ENCODE measurements at regions not wholly inside any gene's neighbourhood (a gene's known extent, or its start where the extent isn't known, plus 50 kb on each side); places are given as distances from the start of the nearest gene placed in this dataset.
"Not testable (repeated sequence)": the region's sequence is repeated elsewhere in the genome, so short reads cannot be mapped to it uniquely, and the experiment has no call there.

GRCh38 chr4:81806485-81806884, 334.8 kb upstream of the RASGEF1B start:
- DNase-seq = no peak

GRCh38 chr4:81804849-81805248, 333.1 kb upstream of the RASGEF1B start:
- DNase-seq = no peak

- no peak for DNase-seq
Measured at GRCh38 chr4:81802285-81802846, 330.7 kb upstream of the RASGEF1B start.

GRCh38 chr4:81799371-81799770, 327.7 kb upstream of the RASGEF1B start:
- DNase-seq = no peak

DNA sequence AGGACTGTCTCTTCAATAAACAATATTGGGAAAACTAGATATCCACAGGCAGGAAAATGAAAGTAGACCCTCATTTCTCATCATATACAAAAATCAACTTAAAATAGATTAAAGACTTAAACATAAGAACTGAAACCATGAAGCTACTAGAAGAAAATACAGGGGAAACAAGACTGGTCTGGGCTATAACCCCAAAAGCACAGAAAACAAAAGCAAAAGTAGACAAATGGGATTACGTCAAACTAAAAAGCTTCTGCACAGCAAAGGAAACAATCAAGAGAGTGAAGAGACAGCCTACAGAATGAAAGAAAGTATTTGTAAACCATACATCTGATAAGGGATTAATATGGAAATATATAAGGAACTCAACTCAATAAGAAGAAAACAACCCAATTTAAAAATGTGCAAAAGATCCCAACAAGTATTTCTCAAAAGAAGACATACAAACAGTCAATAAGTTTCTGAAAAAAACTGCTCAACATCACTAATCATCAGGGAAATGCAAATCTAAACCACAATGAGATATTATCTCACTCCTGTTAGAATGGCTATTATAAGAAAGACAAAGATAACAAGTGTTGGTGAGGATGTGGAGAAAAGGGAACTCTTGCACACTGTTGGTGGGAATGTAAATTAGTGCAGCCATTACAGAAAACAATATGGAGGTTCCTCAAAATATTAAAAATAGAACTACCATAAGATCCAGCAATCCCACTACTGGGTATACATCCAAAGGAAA, 325.3 kb upstream of the RASGEF1B start:
- no peak for DNase-seq

DNA sequence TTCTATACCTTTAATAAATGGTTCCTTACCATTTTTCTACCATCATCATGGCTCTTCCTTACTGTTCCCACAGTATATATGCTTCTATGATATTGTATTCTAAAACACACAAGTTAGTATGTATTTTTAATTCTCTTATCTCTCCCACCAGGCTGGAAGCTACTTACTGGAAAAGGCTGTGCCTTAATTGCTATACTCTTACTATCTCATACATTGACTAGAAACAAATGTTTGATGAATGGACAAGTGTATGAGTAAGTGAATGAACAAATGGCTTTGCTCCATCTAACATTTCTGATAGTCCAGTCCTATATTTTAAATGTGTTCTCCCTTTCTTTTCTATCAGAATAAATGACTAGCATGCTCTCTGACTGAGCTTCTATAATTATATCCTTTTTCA, 320.8 kb upstream of the RASGEF1B start:
- no peak for DNase-seq

GRCh38 chr4:81790477-81790876, 318.8 kb upstream of the RASGEF1B start:
- DNase-seq = no peak

- no peak for DNase-seq
Measured at GRCh38 chr4:81789741-81790399, 318.2 kb upstream of the RASGEF1B start.

DNA sequence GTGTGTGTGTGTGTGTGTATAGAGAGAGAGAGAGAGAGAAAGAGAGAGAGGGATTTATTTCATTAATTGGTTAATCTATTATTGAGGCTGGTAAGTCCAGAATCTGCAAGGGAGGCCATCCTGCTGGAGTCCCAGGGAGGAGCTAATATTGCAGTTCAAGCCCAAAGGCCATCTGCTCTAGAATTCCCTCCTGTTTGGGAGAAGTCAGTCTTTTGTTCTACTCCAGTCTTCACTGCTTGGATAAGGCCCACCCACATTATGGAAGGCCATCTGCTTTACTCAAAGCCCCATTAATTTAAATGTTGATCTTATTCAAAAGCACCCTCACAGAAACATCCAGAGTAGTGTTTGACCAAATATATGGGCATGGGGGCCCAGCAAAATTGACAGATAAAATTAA, 317.5 kb upstream of the RASGEF1B start:
- DNase-seq = no peak

GRCh38 chr4:81786766-81787165, 315.1 kb upstream of the RASGEF1B start:
- DNase-seq = no peak

DNA sequence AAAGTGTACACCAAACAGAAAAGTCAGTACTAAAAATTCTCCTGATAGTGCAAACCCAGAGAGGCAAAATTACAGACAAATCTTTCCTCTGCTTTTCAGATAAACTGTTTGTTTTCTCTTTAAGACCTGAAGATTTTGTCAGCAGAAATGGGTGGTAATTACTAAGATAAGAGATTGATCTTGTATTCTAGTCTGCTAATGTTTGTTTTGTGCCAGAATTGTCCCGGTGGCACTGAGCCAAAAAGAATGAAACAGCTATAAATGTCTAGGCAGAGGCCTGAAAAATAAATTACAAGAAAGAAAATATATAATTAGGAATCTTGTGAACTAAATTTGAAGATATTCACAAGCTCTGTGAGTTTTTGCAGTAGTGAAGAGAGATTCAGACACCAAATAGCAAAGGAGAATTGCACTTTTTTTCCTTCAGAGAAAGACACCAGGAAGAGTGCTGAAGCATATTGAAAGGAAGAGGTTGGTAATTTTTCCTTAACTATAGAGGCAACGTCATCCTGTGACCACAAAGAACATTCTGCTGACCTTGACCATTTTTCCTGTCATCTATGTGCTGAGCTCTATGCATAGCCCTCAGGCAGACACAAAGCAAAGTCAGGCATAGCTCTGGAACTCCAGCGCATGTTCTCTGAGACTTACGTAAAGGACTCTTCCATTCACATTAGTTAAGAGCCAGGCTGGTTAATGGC, 314.5 kb upstream of the RASGEF1B start:
- DNase-seq = no peak

- no peak for DNase-seq
Measured at GRCh38 chr4:81785338-81785737, 313.6 kb upstream of the RASGEF1B start.

DNA sequence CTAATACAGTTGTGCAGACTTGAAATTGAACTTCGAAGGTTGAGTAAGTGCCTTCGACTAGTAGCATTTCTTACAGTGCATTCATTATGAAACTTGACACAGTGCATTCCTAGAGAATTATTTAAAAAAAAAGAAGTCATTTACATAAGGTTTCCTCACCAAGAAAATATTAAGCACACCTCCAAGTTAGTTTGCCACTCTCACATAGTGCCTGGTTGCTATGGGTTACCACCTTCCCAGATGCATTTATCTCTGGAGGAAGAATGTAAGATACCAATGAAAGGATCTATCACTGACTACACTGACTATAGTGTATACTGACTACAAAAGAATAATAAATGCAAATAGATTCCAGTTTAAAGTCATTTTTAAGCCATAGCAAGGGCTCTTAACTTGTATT, 311.9 kb upstream of the RASGEF1B start:
- DNase-seq = no peak

- no peak for DNase-seq
Measured at GRCh38 chr4:81781799-81782198, 310.1 kb upstream of the RASGEF1B start.

- not testable (repeated sequence) for DNase-seq
Measured at GRCh38 chr4:81777718-81778117, 306.0 kb upstream of the RASGEF1B start.

DNA sequence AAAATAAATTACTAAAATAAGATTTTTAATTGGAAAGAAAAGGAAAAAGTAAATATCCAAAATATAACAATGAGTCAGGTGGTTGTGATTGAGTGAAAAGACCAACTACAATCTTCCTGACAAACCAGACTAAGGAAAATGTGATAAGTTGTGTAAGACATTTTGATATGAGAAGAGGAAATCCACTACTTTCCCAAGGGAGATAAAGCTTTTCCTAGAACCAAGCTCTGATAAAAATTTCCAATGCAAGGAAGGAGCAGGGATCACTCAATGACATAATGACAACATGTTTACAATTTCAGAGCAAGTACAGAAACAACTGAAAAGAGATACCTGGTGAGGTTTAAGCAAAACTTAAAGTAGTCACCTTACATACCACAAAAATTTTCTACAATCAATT, 305.1 kb upstream of the RASGEF1B start:
- no peak for DNase-seq

DNA sequence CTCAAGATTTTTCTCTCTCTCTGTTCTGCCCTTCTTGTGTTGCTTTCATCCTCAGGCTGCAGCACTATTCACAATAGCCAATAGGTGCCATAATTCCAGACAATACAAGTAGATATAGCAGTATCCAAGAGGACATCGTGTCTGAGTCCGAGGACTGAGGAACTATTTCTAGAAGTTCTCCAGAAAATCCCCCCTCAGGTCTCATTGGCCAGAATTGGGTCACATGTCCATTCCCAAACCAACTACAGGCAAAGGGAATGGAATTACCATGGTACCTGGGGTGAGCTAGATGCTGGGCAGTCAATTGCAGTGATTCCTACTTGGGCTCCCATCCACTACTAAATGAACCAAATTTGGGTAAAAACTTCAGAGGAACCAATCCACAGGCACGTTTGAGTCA, 301.9 kb upstream of the RASGEF1B start:
- DNase-seq = no peak

DNA sequence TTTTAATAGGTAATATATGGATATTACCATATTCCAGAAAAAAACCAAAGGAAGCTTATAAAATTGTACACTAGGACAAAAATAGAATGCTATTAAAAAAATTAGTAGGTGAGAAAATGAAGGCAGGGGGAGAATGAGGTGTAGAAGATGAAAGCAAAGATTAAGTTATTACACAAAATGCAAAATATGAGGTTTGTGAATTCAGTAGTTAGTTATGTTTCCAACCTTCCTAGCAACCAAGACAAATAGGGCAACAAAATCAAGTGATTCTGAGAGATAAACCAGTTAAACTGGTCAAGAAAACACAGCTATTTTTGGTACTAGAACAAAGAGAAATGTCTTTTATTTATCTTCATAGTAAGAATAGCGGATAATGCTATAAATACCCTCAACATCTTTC, 300.0 kb upstream of the RASGEF1B start:
- DNase-seq = no peak

- DNase-seq = no peak
Measured at GRCh38 chr4:81769244-81769643, 297.5 kb upstream of the RASGEF1B start.

DNA sequence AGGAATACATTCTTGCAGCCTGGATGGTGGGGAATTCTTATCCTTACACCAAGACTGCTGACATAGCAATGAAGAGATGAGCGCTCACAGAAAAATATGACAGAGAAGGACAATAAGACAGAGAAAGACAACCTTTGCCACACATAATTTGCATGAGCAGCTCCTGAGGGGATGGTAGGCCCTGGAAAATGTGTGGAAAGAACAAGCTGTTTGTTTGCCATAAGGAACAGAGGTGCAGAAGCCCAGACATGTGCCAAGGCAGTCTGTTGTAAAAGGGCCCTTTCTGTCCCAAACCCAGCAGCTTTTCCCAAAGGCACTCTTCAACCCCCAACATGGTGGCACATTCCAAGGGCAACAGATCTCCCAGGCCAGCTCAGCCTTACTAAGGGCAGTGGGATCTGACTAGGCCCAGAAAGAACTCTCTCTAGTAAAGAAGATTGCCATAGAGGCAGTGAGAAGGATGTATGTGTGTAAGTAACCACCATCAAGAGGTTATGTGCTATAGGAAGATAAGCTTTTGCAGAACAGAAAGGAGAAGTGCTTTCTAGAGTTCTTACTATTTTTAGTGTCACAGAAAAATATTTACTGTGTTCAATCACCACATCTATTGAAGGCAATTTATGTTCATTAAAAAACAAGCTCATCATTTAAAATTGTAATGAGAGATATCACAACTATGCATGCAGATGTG, 287.0 kb upstream of the RASGEF1B start:
- no peak for DNase-seq

GRCh38 chr4:81757691-81758090, 286.0 kb upstream of the RASGEF1B start:
- DNase-seq = no peak

- no peak for DNase-seq
Measured at GRCh38 chr4:81756973-81757372, 285.3 kb upstream of the RASGEF1B start.

DNA sequence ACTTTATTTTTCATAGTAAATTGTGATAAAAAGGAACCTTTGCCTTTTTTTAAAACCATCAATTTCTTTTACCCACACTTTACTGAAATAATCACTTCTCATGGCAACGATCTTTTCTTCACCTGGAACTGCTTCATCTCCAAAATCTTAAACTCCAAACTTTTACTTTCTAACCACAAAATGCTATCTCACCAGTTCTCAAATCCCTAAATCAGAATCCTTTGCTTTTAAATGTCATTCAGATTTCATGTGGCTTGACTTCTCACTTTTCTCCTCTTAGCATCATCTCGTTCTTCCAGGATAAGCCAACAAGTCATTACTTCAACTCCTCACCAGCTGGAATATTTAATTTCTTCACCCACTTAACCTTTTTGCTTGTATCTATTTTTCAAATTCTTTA, 284.3 kb upstream of the RASGEF1B start:
- DNase-seq = no peak

Measured in T1000 (cell line).